ENCODE measurements at regions not wholly inside any gene's neighbourhood (a gene's known extent, or its start where the extent isn't known, plus 50 kb on each side); places are given as distances from the start of the nearest gene placed in this dataset.

GRCh38 chr2:66324909-66325528 is 109.9 kb upstream of the MEIS1 start:
- H3K4me2 ChIP-seq (ENCODE audit: low read depth, low read length) = no peak overlapping the region
- no peak overlapping the region for H2AK5ac ChIP-seq (ENCODE audit: low read depth, low read length)
- WGBS, 2 experiments (ENCODE audit: extremely low coverage in 2 of 2, insufficient read length in 1 of 2) = 17% methylated on average over 1 of the region's 4 CpGs; no CpG with 5 or more reads in 1 of the 2 experiments
- H3K9ac ChIP-seq (ENCODE audit: low read depth, low read length) = no peak overlapping the region
- no peaks in the 10 kb centered on the region for H3K4me1 ChIP-seq (ENCODE audit: control insufficient read depth, insufficient read depth, low read length)
- H3K79me1 ChIP-seq (ENCODE audit: low read depth in 1 of 2, low read length in 2 of 2) = no peaks in the 10 kb centered on the region
- H2AK9ac ChIP-seq (replicated peaks; ENCODE audit: low read depth, low read length, poor library complexity) = no peak overlapping the region
- peaks cover 17% of the 10 kb centered on the region for H3K27me3 ChIP-seq (ENCODE audit: control insufficient read depth, insufficient read depth, low read length)
- intact Hi-C loops (cut with micrococcal nuclease) = no loop called here
- no peak overlapping the region for H3K4ac ChIP-seq (ENCODE audit: low read depth, low read length)
- no peak overlapping the region for H2BK20ac ChIP-seq (ENCODE audit: low read depth, low read length)
- H2BK5ac ChIP-seq (ENCODE audit: low read depth, low read length, poor library complexity, severe bottlenecking) = no peak overlapping the region
- no peak overlapping the region for H3K4me3 ChIP-seq (ENCODE audit: insufficient read depth, low read depth, low read length)
- H4K5ac ChIP-seq (ENCODE audit: low read depth, low read length) = no peak overlapping the region
- ATAC-seq (ENCODE audit: low read depth) (no peak), DNase-seq (no peak)
- H4K20me1 ChIP-seq (ENCODE audit: insufficient read depth, low read length) = no peaks in the 10 kb centered on the region
- H2BK120ac ChIP-seq (ENCODE audit: low read depth, low read length) = no peak overlapping the region
- TF ChIP-seq SMC3 (IDR thresholded peaks at IDR 0.05; ENCODE audit: low read depth, low read length) (no peak), POLR2A (IDR thresholded peaks at IDR 0.05; ENCODE audit: low read depth, low read length) (no peak), RCOR1 (IDR thresholded peaks at IDR 0.05; ENCODE audit: insufficient replicate concordance, low read length) (no peak), USF2 (IDR thresholded peaks at IDR 0.05; ENCODE audit: low read depth, low read length) (no peak), RAD21 (IDR thresholded peaks at IDR 0.05; ENCODE audit: low read length) (no peak), BHLHE40 (IDR thresholded peaks at IDR 0.05; ENCODE audit: low read depth, low read length) (no peak), FOS (IDR thresholded peaks at IDR 0.05; ENCODE audit: low read depth, low read length) (no peak), CEBPB (IDR thresholded peaks at IDR 0.05; ENCODE audit: low read depth, low read length) (no peak), RFX5 (IDR thresholded peaks at IDR 0.05; ENCODE audit: low read depth, low read length) (no peak), CTCF (conservative IDR thresholded peaks at IDR 0.05; ENCODE audit: low read depth, low read length) (no peak), CHD1 (IDR thresholded peaks at IDR 0.05; ENCODE audit: low read depth, low read length) (no peak), ELK1 (IDR thresholded peaks at IDR 0.05; ENCODE audit: borderline replicate concordance, low read depth, low read length) (no peak), MAFK (IDR thresholded peaks at IDR 0.05; ENCODE audit: low read depth, low read length) (no peak), MAZ (IDR thresholded peaks at IDR 0.05; ENCODE audit: borderline replicate concordance, low read depth, low read length) (no peak), NFE2L2 (IDR thresholded peaks at IDR 0.05; ENCODE audit: low read depth, low read length) (no peak), MXI1 (IDR thresholded peaks at IDR 0.05; ENCODE audit: borderline replicate concordance, low read depth, low read length) (no peak)
- H4K91ac ChIP-seq (ENCODE audit: insufficient read depth, low read depth, low read length) = no peak overlapping the region
- no peaks in the 10 kb centered on the region for H3K9me1 ChIP-seq (ENCODE audit: insufficient read depth, low read length)
- H3K56ac ChIP-seq (ENCODE audit: extremely low read depth, insufficient read depth, low read length) = no peak overlapping the region
- BruUV-seq (replicated peaks) = no TSS peak
- no peak overlapping the region for H3K18ac ChIP-seq (ENCODE audit: low read depth, low read length)
- CTCF ChIA-PET = no interaction called here
- no peak overlapping the region for H3K23ac ChIP-seq (ENCODE audit: low read depth, low read length)
- in situ Hi-C loops (cut with MboI; ENCODE audit: low sequenced_read_pairs) = no loop called here
- H3K27ac ChIP-seq (ENCODE audit: insufficient read depth, low read length) = no peak overlapping the region
- no peak overlapping the region for H3K14ac ChIP-seq (replicated peaks; ENCODE audit: low read depth, low read length)
- no peak overlapping the region for H2BK15ac ChIP-seq (ENCODE audit: low read depth, low read length)
- dilution Hi-C loops (cut with HindIII; ENCODE audit: low sequenced_read_pairs, unreplicated experiment) = no loop called here
- H4K8ac ChIP-seq (ENCODE audit: low read depth in 2 of 2, low read length in 2 of 2) = no peak overlapping the region
- POLR2A ChIA-PET (ENCODE audit: unreplicated experiment) = no interaction called here
- no peaks in the 10 kb centered on the region for H3K9me3 ChIP-seq (ENCODE audit: control insufficient read depth, insufficient read depth, low read length)
- no peak overlapping the region for H2AFZ ChIP-seq (replicated peaks; ENCODE audit: low read length, poor library complexity)
- H3K36me3 ChIP-seq (ENCODE audit: control insufficient read depth, insufficient read depth, low read length) = no peaks in the 10 kb centered on the region

All from IMR-90 (cell line).